RWPE2 (cell line): ENCODE measurements at regions not wholly inside any gene's neighbourhood (a gene's known extent, or its start where the extent isn't known, plus 50 kb on each side); places are given as distances from the start of the nearest gene placed in this dataset.
"Not testable (repeated sequence)": the region's sequence is repeated elsewhere in the genome, so short reads cannot be mapped to it uniquely, and the experiment has no call there.

Experiments used
- ATAC-seq: fragments of 200-7000 bp; cut with Tn5 transposase; 3 replicates; pipeline ENCODE4 v1.9.1; 2021; ENCODE audit warnings: low read depth
- DNase-seq: peaks from one replicate; pipeline ENCODE4 v3.0.0-alpha.2; 2020; ENCODE audit warnings: low spot score
- H3K27ac ChIP-seq: fragments of 450-650 bp; 2 replicates; pipeline ENCODE4 v1.5.1; 2017; ENCODE audit warnings: mild to moderate bottlenecking; ENCODE audit not compliant: poor library complexity, severe bottlenecking
- H3K27me3 ChIP-seq: fragments of 250-450 bp; sonication (Bioruptor Pico); 2 replicates; pipeline ENCODE4 v1.5.1; 2021; ENCODE audit warnings: mild to moderate bottlenecking, moderate library complexity; ENCODE audit not compliant: insufficient read depth, poor library complexity, severe bottlenecking
- H3K36me3 ChIP-seq: fragments of 250-450 bp; sonication (Bioruptor Pico); 2 replicates; pipeline ENCODE4 v1.5.1; 2020; ENCODE audit warnings: low read depth, mild to moderate bottlenecking, moderate library complexity
- H3K4me1 ChIP-seq: fragments of 250-450 bp; sonication (Bioruptor Pico); 2 replicates; pipeline ENCODE4 v1.5.1; 2021; ENCODE audit warnings: mild to moderate bottlenecking, moderate library complexity; ENCODE audit not compliant: insufficient read depth, poor library complexity, severe bottlenecking
- H3K4me3 ChIP-seq: fragments of 250-450 bp; sonication (Bioruptor Pico); 2 replicates; pipeline ENCODE4 v1.5.1; 2021; ENCODE audit warnings: mild to moderate bottlenecking, moderate library complexity; ENCODE audit not compliant: severe bottlenecking
- H3K9me3 ChIP-seq: fragments of 250-450 bp; sonication (Bioruptor Pico); 2 replicates; pipeline ENCODE4 v1.5.1; 2021; ENCODE audit warnings: mild to moderate bottlenecking, moderate library complexity; ENCODE audit not compliant: severe bottlenecking
- CTCF ChIP-seq: fragments of 450-650 bp; IDR thresholded peaks from one replicate; pipeline ENCODE4 v1.5.1; 2017; ENCODE audit warnings: mild to moderate bottlenecking, moderate library complexity; ENCODE audit not compliant: poor library complexity, severe bottlenecking

DNA sequence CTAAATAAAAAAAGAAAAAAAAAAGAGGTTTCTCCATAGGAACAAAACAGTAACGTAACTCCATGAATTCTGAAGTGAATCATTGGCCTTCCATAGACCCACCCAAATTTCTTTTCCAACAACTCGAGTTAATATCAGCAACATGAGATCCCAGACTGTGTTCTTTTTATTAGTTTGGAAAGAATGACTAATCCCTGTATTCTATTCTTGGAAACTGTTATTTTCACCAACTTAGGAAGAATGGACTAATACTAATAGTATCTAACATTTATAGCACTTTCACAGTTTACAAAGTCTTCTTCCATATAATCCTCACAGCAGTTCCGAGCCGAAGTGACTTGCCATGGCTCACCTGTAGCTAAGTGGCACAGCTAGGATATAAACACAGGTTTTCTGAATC is 72.7 kb upstream of the SLC4A7 start:
- Histone ChIP-seq H3K36me3 (no peaks in the 10 kb centered on the region), H3K4me1 (peaks cover 7% of the 10 kb centered on the region), H3K27ac (no peak overlapping the region), H3K4me3 (no peak overlapping the region), H3K9me3 (no peaks in the 10 kb centered on the region), H3K27me3 (no peaks in the 10 kb centered on the region)
- no peak for DNase-seq
- no peak for TF ChIP-seq CTCF
- no peak for ATAC-seq

DNA sequence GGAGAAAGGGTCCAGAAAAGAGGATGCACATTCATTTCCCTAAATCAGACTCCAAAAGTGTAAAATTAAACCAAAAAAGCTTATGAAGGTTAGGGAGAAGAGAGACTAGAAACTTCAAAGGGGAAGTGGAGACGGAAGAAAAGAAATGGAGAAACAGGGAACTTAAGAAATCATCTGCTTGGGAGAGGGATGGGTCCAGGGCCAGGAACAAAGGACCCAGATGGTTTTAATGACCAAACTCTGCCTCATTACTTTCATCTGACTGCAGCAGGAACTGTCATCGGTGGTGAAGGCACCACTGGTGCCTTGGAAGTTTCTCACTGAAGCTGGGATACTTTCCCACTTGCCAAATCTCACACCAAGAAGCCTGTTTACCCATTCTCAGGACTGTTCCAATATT is 70.5 kb upstream of the SLC4A7 start:
- no peaks in the 10 kb centered on the region for H3K36me3 ChIP-seq
- H3K4me1 ChIP-seq, result peaks cover 7% of the 10 kb centered on the region
- H3K27ac ChIP-seq, result no peak overlapping the region
- no peak for DNase-seq
- H3K4me3 ChIP-seq, result no peak overlapping the region
- no peak for TF ChIP-seq CTCF
- ATAC-seq, result no peak
- no peaks in the 10 kb centered on the region for H3K9me3 ChIP-seq
- no peaks in the 10 kb centered on the region for H3K27me3 ChIP-seq

GRCh38 chr3:27553886-27554540 is 69.8 kb upstream of the SLC4A7 start:
- Histone ChIP-seq H3K27me3 (no peaks in the 10 kb centered on the region), H3K4me1 (peaks cover 7% of the 10 kb centered on the region), H3K36me3 (no peaks in the 10 kb centered on the region), H3K9me3 (no peaks in the 10 kb centered on the region), H3K27ac (no peak overlapping the region), H3K4me3 (no peak overlapping the region)
- ATAC-seq (no peak), DNase-seq (no peak)
- no peak for TF ChIP-seq CTCF

- not testable (repeated sequence) for ATAC-seq
Measured at GRCh38 chr3:27552708-27553107, 68.5 kb upstream of the SLC4A7 start.

GRCh38 chr3:27551413-27551812 is 67.2 kb upstream of the SLC4A7 start:
- not testable (repeated sequence) for H3K9me3 ChIP-seq, H3K4me1 ChIP-seq, DNase-seq, H3K36me3 ChIP-seq, H3K4me3 ChIP-seq, H3K27me3 ChIP-seq, H3K27ac ChIP-seq, ATAC-seq

More at GRCh38 chr3:27552708-27553107, 68.5 kb upstream of the SLC4A7 start:
- H3K27me3 ChIP-seq, H3K9me3 ChIP-seq, H3K4me1 ChIP-seq, H3K4me3 ChIP-seq, DNase-seq, H3K36me3 ChIP-seq: not testable (repeated sequence)
- peak overlapping the region; percentile 28 for H3K27ac ChIP-seq

- no peaks in the 10 kb centered on the region for H3K27me3 ChIP-seq
- DNase-seq (no peak), ATAC-seq (no peak)
- H3K36me3 ChIP-seq, result no peaks in the 10 kb centered on the region
- H3K4me3 ChIP-seq, result no peak overlapping the region
- peak overlapping the region; percentile 78 for H3K27ac ChIP-seq
- no peak for TF ChIP-seq CTCF
- H3K4me1 ChIP-seq, result peaks cover 18% of the 10 kb centered on the region
- H3K9me3 ChIP-seq, result no peaks in the 10 kb centered on the region
Measured at GRCh38 chr3:27545061-27545460, 60.9 kb upstream of the SLC4A7 start.
